HG03575 (cell line): ENCODE measurements at regions not wholly inside any gene's neighbourhood (a gene's known extent, or its start where the extent isn't known, plus 50 kb on each side); places are given as distances from the start of the nearest gene placed in this dataset.

Experiments used
- ATAC-seq: cut with Tn5 transposase; IDR thresholded peaks from one replicate; pipeline ENCODE4 v1.9.1; 2021; ENCODE audit not compliant: unreplicated experiment, insufficient number of reproducible peaks, low FRiP score; ENCODE audit errors: extremely low read depth

- ATAC-seq, result no peak
These were observed 178.2 kb downstream of the RASSF9 start for GRCh38 chr12:85657836-85658630.

DNA sequence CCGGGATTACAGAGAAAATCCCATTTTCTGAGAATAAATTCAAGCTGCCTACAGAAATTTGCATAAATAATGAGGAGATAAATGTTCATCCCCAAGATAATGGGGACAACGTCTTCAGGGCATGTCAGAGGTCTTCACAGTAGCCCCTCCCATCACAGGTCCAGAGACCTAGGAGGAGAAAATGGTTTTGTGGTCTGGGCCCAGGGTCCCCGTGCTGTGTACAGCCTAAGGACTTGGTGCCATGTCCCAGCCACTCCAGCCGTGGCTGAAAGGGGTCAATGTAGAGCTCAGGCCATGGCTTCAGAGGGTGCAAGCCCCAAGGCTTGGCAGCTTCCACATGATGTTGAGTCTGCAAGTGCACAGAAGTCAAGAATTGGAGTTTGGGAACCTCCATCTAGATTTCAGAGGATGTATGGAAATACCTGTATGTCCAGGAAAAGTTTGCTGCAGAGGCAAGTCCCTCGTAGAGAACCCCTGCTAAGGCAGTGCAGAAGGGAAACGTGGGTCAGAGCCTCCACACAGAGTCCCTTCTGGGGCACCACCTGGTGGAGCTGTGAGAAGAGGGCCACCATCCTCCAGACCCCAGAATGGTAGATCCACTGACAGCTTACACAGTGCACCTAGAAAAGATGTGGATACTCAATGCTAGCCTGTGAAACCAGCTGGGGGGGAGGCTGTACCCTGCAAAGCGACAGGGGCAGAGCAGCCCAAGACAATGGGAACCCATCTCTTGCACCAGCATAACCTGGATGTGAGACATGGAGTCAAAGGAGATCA, 176.3 kb downstream of the RASSF9 start:
- no peak for ATAC-seq

DNA sequence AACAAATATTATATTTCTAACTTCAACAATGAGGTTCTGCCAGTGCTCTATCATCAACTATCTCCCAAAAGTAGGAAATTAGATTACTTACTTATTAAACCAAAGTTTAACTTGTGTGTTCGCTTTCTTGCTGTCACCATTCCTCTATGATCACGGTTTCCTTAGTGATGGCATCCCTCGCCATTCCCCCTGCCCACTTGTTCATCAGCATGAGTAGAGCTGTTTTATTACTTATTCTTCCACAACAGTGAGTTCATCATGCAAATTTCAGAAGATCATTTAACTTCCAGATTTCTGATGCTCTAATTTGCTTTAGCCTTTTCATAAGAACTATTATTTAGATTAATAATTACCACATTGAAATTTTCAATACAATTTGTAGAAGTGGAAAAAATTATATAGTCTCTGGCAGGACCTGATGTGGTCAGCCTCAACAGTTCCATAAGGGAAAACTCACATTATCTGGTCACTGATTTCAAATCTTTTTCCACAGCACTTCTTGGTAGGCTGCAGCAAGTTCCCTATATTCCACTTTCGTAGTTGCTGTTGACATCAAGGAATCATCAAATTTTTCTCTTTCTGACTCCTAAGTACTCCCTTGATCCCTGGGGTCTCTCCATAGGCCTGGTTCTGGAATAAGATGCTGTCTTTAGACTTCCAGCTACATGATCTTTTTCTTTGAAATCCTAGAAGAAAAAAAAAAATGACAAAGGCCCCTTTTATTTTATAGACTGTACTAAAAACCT, 174.6 kb downstream of the RASSF9 start:
- no peak for ATAC-seq

DNA sequence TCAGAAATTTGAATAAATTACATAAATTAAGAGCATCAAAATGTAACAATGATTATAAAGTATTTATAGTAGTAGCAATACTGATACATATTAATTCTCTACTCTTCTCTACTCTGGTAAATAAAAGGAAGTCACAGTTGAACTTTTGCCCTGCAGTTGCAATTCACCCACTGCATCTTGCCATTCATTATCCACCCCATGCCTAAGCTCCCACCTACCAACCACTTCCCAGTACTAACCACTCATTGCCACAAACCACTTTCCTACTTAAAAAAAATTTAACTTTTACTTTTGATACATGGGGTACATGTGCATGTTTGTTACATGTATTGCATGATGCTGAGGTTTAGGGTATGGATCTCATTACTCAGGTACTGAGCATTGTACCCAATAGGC, 174.0 kb downstream of the RASSF9 start:
- no peak for ATAC-seq

DNA sequence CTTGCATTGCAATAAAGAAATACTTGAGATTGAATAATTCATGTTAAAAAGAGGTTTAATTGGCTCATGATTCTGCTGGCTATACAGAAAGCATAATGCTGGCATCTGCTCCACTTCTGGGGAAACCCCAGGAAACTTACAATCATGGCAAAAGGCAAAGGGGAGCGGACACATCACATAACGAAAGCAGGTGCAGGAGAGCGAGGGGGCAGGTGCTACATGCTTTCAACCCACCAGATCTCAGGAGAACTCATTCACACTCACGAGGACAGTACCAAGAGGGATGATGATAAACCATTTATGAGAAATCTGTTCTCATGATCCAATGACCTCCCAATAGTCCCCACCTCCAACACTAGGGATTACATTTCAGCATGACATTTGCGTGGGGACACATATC, 172.6 kb downstream of the RASSF9 start:
- ATAC-seq, result no peak

GRCh38 chr12:85664429-85664828, 171.8 kb downstream of the RASSF9 start:
- ATAC-seq, result no peak

GRCh38 chr12:85669911-85670310, 166.3 kb downstream of the RASSF9 start:
- no peak for ATAC-seq

GRCh38 chr12:85672436-85672835, 163.8 kb downstream of the RASSF9 start:
- no peak for ATAC-seq

DNA sequence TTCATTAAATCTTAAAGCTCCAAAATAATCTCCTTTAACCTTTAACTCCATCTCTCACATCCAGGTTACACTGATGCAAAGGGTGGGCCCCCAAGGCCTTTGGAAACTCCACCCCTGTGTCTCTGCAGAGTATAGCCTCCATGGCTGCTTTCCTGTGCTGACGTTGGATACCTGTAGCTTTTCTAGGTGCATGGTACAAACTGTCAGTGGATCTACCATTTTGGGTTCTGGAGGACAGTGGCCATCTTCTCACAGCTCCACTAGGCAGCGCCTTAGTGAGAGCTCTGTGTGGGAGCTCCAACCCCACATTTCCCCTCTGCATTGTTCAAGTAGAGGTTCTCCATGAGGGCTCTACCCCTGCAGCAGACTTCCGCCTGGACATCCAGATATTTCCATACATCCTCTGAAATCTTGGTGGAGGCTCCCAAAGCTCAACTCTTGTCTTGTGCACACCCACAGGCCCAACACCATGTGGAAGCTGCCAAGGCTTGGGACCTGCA, 162.2 kb downstream of the RASSF9 start:
- no peak for ATAC-seq

DNA sequence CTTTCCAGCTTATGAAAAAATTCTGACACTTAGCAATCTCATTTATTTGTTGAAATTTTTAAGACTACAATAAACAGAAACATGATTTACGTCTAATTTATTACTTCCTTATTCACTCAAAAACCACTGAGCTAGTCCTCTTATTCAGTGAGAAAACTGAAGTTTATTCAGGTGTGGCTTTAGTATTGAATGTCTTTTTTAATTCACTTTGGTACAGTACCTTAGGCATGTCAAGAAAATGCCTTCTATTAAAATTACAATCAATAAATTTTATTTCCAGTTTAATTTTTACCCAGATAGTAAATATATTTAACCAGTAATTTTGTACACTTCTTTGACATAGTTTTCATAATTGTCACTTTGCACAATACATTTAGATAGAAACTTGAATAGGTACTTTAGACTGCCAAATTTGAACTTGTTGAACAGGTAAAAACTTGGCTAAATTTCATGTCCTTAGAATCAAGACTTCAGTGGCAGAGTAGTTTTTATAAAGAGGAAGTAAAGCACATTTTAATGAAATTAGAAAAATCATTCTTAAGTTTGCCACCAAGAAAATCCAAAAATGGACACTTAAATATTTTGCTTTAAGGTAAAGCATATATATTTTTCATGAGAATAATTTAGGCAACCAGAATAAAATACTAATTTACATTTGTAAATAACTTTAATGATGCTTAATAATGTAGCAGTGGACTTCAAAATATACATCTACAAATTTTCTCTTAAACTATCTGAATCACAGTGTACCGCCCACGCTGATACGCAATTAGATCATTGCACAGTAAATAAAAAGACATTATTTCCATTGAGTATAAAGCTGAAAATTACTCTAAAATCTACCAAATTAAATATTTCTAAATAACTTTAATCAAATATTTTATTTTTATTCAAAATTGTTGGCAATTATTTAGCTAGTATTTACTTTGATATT, 159.1 kb downstream of the RASSF9 start:
- no peak for ATAC-seq

GRCh38 chr12:85679296-85679695, 156.9 kb downstream of the RASSF9 start:
- no peak for ATAC-seq

GRCh38 chr12:85680881-85681280, 155.3 kb downstream of the RASSF9 start:
- ATAC-seq, result no peak

DNA sequence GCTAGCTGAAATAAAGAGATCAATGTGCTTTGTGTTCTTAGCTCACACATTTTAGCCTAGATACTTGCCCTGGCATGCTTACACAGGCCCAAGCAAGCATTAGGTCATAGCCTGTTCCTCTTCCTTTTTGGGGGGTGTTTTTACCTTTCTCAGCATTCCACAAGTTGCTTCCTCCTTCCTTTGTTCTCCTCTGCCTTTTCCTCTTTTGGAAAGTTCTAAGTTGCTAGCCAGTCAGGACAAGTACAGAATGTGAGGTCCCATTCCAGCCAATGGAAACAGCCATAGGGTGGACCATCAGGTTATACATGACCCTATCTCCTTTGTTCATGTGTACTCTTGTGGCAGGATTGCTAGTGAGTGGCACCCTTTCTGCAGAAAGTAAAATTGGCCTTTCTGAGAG, 154.9 kb downstream of the RASSF9 start:
- ATAC-seq, result no peak

DNA sequence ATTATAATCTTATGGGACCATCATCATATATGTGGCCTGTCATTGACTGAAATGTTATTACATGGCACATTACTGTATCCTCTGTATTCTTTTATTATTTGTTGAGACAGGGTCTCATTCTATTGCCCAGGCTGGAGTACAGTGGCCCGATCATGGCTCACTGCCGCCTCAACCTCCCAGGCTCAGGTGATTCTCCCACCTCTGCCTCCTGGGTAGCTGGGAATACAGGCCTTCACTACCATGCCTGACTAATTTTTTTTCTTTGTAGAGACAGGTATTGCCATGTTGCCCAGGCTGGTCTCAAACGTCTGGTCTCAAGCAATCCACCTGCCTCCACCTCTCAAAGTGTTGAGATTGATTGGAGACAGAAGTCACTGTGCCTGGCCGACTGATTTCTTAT, 153.2 kb downstream of the RASSF9 start:
- ATAC-seq, result no peak

GRCh38 chr12:85688837-85689236, 147.4 kb downstream of the RASSF9 start:
- no peak for ATAC-seq

DNA sequence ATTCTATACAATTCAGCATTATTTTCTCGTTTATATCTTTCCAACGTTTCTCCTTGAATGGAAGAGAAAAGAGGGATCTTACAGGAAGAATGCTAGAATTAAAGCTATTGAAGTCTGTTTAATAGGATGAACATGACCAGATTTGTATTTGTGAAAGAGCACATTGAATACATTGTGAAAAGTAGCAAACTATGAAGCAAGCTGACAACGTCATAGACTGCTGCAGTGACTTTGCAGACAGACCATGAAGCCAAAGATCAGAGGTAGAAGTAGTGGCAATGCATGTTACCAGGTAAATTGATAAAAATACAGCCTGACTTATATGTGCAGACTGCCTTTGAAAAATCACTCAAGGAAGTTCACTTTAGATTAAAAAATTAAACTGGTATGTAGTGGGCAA, 146.1 kb downstream of the RASSF9 start:
- ATAC-seq, result no peak

GRCh38 chr12:85693093-85693665, 143.0 kb downstream of the RASSF9 start:
- ATAC-seq, result no peak

DNA sequence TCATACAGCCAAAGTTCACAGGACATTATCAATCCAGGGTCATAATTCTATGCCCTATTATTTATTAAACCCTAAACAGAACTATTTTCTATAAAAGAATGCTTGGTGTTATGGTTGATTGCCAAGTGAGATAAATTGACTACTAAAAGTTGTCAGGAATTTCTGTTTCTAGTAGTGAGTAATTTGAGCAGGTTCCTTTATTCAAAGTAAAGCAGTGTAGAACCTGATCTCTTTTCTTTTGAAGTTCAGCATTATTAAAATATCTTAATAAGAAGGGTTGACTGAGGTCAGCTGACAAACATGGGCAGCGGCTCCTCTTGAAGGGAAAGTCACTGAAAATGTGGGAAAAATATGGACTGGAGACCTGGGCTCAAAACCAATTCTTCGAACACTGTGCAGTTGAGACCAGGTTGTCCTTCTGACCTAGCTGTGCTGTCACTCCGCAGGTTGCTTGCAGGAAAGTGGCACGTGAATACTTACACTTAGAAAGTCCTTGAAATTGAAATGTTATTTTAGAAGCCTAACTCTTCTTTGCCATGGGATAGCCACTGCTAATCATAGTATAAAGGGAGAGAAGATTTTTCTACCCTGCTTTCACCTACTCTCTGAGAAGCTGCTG, 141.0 kb downstream of the RASSF9 start:
- no peak for ATAC-seq
